ENCODE measurements at regions not wholly inside any gene's neighbourhood (a gene's known extent, or its start where the extent isn't known, plus 50 kb on each side); places are given as distances from the start of the nearest gene placed in this dataset.

- TF ChIP-seq EP300 (IDR thresholded peaks at IDR 0.05; ENCODE audit: borderline replicate concordance) (peak; percentile 63; the same call in 1 of the 2 replicates), YY1 (IDR thresholded peaks at IDR 0.05; ENCODE audit: low read depth) (no peak), RAD21 (IDR thresholded peaks at IDR 0.05; ENCODE audit: low read depth) (no peak), EGR1 (IDR thresholded peaks at IDR 0.05) (no peak), MAX (IDR thresholded peaks at IDR 0.05) (no peak)
Observed at GRCh38 chr20:53805895-53806384, 212.3 kb upstream of the ZNF217 start.

Data from Ishikawa (cell line).